ENCODE measurements at regions not wholly inside any gene's neighbourhood (a gene's known extent, or its start where the extent isn't known, plus 50 kb on each side); places are given as distances from the start of the nearest gene placed in this dataset.

- DNase-seq, result no peak
Measured at GRCh38 chr9:116062206-116062550, 91.4 kb upstream of the PAPPA start.

DNA sequence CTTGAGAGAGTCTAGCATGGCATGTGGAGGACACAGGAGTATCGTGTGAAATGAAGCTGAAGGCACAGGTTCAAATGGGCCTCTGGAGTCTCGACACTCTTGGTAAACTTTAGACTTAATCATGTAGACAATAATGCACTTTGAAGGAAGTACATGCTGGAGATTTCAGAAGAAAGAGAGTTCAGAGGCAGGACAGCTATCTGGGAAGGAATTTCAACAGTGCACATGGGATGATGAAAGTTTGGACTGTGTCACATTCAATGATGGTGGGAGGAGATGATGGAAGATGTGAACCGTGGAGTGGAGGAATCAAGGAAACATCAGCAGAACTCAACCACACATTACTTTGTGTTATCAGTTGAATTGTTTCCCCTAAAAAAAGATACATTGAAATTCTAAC lies 88.6 kb upstream of the PAPPA start:
- DNase-seq, result no peak

- DNase-seq, result no peak
Measured at GRCh38 chr9:116066221-116066620, 87.4 kb upstream of the PAPPA start.

DNA sequence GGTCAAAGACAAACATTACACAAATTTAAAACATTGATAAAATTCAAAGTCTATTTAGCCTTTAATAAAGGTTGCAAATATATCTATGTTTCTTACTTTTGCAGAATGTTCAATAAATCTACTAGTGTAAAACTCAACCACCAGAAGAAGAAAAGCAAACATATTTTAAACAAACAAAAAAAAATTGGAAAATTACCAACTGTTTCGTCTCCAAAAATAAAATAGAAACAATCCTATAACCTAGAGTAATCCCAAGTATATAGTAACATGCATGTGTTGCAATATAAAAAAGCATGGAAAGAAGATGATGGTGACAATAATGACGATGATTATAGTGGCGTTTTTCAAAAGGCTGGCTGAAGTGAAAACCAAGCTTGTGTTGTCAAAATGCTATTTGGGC lies 86.0 kb upstream of the PAPPA start:
- DNase-seq, result no peak

DNA sequence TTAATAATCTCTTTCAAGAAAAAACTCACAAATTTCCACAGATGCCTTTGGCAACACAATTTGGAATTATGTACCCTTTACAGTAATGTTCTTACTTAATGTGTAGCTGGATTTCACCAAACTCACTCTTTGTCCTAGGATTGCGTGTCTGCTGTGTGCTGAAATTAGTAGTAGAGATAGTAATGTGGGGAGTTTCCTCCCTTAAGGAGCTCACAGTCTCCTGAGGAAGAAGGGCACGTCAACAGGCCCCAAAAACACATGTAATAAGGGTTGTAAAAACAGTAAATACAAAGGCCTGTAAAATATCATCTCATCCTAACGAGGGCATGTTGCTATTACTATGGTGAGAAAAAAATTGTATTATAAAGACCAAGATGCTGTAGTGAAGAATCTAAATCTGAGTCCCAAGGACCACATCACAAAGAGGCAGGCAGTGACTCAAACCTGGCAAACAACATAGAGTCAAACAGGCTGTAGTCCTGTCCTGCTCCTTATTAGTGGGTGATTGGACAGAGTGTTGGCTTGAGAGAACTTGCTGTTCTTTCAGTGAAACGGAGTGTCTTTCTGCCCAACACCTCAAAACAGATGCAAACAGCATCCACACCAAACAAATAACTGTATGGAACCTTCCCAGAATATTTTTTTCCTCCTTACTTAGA lies 83.2 kb upstream of the PAPPA start:
- DNase-seq, result no peak

DNA sequence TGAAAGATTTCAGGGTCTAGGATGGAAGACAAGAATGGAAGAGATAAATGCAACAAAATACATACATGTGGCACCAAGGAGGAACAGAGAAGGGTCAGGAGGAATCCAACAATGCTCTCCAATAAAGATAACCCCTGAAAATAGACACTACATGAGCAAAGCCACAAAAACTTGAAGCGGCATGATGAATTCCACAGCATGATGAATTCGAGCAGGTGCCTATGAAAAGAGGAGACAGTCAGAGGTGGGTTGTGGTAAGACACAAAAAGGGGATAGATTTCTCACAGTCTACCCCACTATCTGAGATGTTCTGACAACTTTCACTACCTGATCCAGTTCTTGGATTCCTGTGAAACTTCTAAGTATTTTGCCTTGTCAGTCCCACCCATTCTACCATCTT lies 81.5 kb upstream of the PAPPA start:
- DNase-seq, result no peak

- DNase-seq, result no peak
Measured at GRCh38 chr9:116073826-116074225, 79.8 kb upstream of the PAPPA start.

DNA sequence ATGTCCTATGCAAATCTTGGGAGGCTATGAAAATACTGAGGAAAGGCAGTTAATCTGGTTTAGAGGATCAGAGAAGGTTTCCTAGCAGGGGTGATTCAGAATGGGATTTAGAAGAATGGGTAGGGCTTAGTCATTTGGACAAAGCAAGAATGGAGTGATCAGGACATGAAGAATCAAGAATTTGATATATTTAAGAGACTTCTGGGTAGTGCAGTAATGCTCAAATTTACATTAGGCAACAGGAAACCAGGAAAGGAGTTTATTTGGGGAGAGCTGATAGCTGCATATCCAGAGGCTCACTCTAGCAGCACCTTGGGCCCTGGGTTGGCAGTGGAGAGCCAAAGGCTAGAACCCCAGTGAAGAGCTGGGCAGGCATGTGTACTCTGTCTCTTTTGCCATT lies 78.9 kb upstream of the PAPPA start:
- DNase-seq, result no peak

GRCh38 chr9:116075191-116075590 lies 78.4 kb upstream of the PAPPA start:
- no peak for DNase-seq

DNA sequence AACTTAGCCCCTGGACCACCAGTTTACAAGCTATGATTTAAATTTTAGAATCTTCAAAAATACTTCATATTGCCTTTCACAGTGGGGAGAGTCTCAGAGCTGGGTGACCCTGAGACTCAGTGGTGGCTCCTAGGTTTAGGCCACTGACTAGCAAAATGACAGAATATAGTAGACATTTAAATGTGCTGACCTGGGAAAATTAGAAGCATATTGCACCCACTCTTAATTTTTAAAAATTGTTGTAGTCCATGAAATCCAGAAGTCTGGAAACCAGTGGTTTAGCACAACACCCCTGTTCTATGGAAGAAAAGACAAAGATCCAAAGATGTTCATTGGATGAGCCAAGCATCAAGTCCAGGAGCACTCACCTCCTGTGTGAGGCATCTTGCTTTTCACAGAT lies 75.0 kb upstream of the PAPPA start:
- DNase-seq, result no peak

- DNase-seq, result no peak
Measured at GRCh38 chr9:116080561-116080960, 73.0 kb upstream of the PAPPA start.

DNA sequence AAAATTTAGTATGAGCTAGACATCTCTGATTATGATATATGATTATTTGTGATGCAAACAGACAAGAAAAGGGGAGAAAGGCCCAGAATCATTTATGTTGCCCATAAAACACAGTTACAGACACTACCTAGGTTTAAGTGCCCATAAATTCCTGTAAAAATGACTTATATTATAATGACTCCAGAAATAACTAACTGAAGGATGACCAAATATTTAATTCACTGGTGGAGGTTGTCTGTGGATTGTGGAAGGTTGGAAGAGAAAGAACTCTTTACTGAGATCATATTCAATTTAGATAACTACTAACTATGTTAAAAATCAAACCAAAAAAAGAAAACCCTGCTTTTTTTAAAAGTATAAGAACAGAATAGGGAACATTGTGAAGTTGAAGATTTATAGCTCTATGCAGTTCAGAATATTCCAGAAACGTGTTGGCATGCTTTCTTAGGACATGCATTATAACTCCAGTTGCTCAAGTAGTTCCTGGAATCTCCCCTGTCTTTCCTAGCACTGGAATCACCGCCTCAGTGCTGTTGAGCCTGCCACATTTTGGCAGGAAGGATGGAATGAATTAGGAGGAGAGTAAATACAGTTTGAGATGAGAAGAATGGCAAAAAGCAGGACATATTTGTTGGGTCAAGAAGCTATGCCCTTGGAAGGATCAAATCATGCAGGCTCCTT lies 72.0 kb upstream of the PAPPA start:
- DNase-seq, result no peak

- DNase-seq, result no peak
Measured at GRCh38 chr9:116083837-116084236, 69.8 kb upstream of the PAPPA start.

DNA sequence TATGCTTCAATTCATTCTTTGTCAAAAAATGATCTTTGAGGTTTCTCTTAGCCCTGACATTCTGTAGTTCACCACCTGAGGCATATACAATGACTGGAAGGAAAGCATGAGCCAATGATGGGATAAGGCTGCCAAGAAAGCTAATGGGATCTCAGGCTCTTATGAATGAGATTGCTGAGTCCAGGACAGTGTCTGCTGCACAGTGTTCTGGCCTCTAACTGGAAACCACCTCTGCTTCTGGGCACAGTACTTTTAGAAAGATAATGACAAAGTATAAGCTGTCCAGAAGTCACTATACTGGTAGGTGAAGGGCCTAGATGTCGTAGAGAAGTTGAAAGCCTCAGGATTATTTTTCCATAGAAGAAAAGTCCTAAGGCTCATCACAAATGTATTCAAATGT lies 69.1 kb upstream of the PAPPA start:
- DNase-seq, result no peak

DNA sequence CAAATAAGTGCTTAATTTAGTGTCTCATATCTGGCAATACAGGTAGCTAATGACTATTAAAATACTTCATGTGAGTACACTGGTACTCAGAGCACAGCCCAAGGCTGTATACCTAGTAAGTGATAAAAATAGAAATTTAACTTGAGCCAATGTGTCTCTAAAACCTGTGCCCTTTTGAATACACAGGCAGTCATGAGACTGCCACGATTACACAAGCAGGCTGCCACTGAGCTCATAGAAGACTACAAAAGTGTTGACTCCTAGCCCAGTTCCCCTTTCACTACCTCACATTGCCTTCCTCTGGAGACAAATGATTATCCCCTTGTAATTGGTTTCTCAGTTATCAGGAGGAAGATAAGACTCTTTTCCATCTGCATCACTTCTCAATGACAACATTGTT lies 66.3 kb upstream of the PAPPA start:
- DNase-seq, result peak; percentile 25

GRCh38 chr9:116087751-116088194 lies 65.8 kb upstream of the PAPPA start:
- peak; percentile 44 for DNase-seq

DNA sequence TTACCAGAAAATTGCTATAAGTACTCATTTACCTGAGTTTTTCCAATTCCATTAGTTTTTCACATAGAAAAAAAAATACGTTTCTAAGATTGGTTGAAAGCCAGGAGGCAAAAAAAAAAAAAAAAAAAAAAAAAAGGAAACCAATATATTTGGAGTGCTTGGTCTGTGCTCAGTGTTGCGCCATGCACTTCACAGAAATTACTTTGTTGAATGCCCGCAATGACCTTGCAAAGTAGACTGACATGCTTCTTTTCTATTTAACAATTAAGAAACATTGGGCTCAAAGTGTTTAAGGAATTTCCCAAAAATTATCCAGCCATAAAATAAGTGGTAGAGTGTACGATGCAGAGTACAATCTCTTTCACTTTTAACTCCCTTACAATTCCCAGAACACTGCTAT lies 65.2 kb upstream of the PAPPA start:
- DNase-seq, result no peak

GRCh38 chr9:116090030-116090770 lies 63.4 kb upstream of the PAPPA start:
- no peak for DNase-seq

GRCh38 chr9:116094846-116095245 lies 58.7 kb upstream of the PAPPA start:
- DNase-seq, result no peak

GRCh38 chr9:116095403-116095802 lies 58.2 kb upstream of the PAPPA start:
- no peak for DNase-seq

DNA sequence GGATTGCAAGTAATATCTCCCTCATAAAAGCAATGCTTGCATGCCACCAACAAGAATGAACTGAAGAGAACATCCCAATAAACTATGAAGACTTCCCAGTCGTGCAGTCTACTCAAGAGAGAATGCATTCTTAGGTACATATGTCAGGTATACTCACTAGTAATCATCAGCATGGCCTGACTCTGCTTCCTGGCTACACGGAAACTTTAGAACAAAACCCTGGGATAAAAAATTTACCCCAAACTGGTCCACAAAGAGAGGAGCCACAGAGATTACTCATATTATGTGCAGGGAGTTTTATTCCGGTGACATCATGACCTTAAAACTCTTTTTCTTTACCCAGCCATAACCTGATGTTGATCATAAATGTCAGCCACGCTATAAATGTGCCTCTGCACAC lies 57.5 kb upstream of the PAPPA start:
- DNase-seq, result no peak

DNA sequence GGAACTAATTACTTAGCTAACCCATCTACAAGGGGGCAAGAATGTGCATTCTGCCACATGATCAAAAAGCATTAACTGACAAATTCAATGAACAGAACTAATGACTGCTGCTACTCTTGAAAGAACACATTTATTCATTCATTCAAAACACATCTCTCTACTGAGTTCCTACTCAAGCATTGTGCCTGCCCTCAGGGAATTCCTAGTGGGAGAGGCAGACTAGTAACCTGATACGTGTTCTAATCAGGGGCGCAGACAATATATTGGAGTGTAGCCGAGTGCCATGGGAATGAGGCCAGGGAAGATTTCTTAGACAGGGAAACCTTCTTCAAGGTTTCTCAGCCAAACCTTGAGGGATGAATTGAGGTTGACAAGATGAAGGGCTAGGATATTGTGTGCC lies 56.7 kb upstream of the PAPPA start:
- peak; percentile 71 for DNase-seq

- DNase-seq, result no peak
Measured at GRCh38 chr9:116098476-116098875, 55.1 kb upstream of the PAPPA start.

DNA sequence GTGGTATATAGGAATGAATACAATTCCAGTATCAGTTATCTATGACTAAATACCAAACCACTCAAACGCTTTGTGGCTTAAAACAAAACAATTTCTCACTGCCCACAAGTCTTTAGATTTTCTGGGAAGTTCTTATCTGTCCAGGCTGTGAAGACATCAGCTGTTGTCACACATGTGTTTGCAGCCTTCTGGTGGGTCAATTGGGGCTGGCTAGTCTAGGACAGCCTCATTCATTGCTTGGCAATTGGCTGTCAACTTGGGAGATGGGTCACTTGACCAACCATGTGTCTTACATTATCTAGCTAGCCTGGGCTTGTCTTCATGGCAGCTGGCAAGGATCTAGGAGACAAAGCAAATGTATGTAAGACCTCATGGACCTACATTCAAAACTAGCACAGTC lies 53.8 kb upstream of the PAPPA start:
- no peak for DNase-seq

All from NCI-H2171 (cell line).